OCI-LY1 (cell line): ENCODE measurements at regions not wholly inside any gene's neighbourhood (a gene's known extent, or its start where the extent isn't known, plus 50 kb on each side); places are given as distances from the start of the nearest gene placed in this dataset.

ENCODE experiments used
- CTCF ChIP-seq: fragments of 200-600 bp; sonication (generic), shearing (Covaris generic); IDR thresholded peaks from 2 replicates; pipeline ENCODE4 v1.5.1; 2017; ENCODE audit warnings: mild to moderate bottlenecking, antibody characterized with exemption, low read length, moderate library complexity, mixed read lengths
- EZH2 ChIP-seq: fragments of 200-600 bp; sonication (generic), shearing (Covaris generic); IDR thresholded peaks from 2 replicates; pipeline ENCODE4 v1.8.0; 2017; ENCODE audit warnings: borderline replicate concordance, mixed run types, mild to moderate bottlenecking, antibody characterized with exemption, low read length, moderate library complexity, mixed read lengths

- TF ChIP-seq CTCF = no peak
- no peak for TF ChIP-seq EZH2
These were observed 70.4 kb downstream of the MRPL57 start for GRCh38 chr13:21246761-21247452.
